Transverse colon (tissue), 4 donors: ENCODE measurements at regions not wholly inside any gene's neighbourhood (a gene's known extent, or its start where the extent isn't known, plus 50 kb on each side); places are given as distances from the start of the nearest gene placed in this dataset.

ENCODE experiments used
- DNase-seq: peaks from one replicate; pipeline ENCODE4 v3.0.0-alpha.2; 2019
- H3K27ac ChIP-seq, 4 donors: fragments of 200-600 bp; sonication (generic); 2 replicates each; pipeline ENCODE4 v1.5.1; 2016 to 2018; ENCODE audit warnings: inconsistent platforms in 4 of 4
- H3K27me3 ChIP-seq: fragments of 200-600 bp; sonication (generic); 2 replicates; pipeline ENCODE4 v1.5.1; 2017; ENCODE audit warnings: inconsistent platforms
- H3K36me3 ChIP-seq, 4 donors: fragments of 200-600 bp; sonication (generic); 2 replicates each; pipeline ENCODE4 v1.5.1; 2017 to 2019; ENCODE audit warnings: inconsistent platforms in 4 of 4
- H3K4me1 ChIP-seq, 4 donors: fragments of 200-600 bp; sonication (generic); 2 replicates each; pipeline ENCODE4 v1.5.1; 2017 to 2020; ENCODE audit warnings: inconsistent platforms in 4 of 4
- H3K4me3 ChIP-seq, 4 donors: fragments of 200-600 bp; sonication (generic); 1 replicate in 1 of 4; 2 replicates in 3 of 4; pipeline versions ENCODE4 v1.5.1 to v1.6.1; 2017 to 2019; ENCODE audit warnings: inconsistent platforms in 4 of 4
- H3K9me3 ChIP-seq, 2 donors: fragments of 200-600 bp; sonication (generic); 2 replicates each; pipeline ENCODE4 v1.5.1; 2017 to 2019; ENCODE audit warnings: inconsistent platforms in 2 of 2
- CTCF ChIP-seq, 5 experiments: fragments of 200-600 bp in 3 of 5; fragments of 450-650 bp in 2 of 5; sonication (generic) in 3 of 5; IDR thresholded peaks; 1 replicate in 2 of 5; 2 replicates in 3 of 5; pipeline ENCODE4 v1.5.1; 2016 to 2017; ENCODE audit warnings: antibody characterized with exemption in 5 of 5, inconsistent platforms in 3 of 5, mild to moderate bottlenecking in 2 of 5, moderate library complexity in 1 of 5
- EP300 ChIP-seq: sonication (generic); formaldehyde crosslinking; IDR thresholded peaks from one replicate; pipeline ENCODE4 v1.6.1; 2017; ENCODE audit warnings: antibody characterized with exemption, low read depth
- POLR2A ChIP-seq: fragments of 450-650 bp; IDR thresholded peaks from one replicate; pipeline ENCODE4 v1.6.1; 2016; ENCODE audit warnings: antibody characterized with exemption, mild to moderate bottlenecking, moderate library complexity
- POLR2AphosphoS5 ChIP-seq, 3 donors: sonication (generic); formaldehyde crosslinking; IDR thresholded peaks; one replicate each; pipeline ENCODE4 v1.6.1; 2016; ENCODE audit warnings: antibody characterized with exemption in 3 of 3
- whole genome bisulfite sequencing, 2 donors: methylation state at CpG; one replicate each; pipeline ENCODE4 v1.1.5; 2018; ENCODE audit warnings: low coverage in 1 of 2; 5-methylcytosine and 5-hydroxymethylcytosine counted together
- in situ Hi-C, 4 donors: fragments of 200-750 bp; cut with MboI; loops; one replicate each; pipeline versions ENCODE4 v1.15.0 to v1.15.1; 2017; ENCODE audit warnings: low sequenced_read_pairs in 3 of 4, low pct_ligation_motif_present in 1 of 4, low pct_unique_long_range_greater_than_20kb in 1 of 4
- intact Hi-C: fragments of 100-400 bp; cut with DNase I; formaldehyde crosslinking; loops from one replicate; pipeline ENCODE4 v1.15.1; 2023; ENCODE audit warnings: low total_unique reads

GRCh38 chr21:35297665-35298064 is 248.6 kb upstream of the RUNX1 start:
- intact Hi-C loops: no loop called here
- TF ChIP-seq CTCF (IDR thresholded peaks at IDR 0.05) (no peak), POLR2A (no peak), POLR2AphosphoS5 (IDR thresholded peaks at IDR 0.05) (no peak), EP300 (no peak)
- 76 to 77% methylated on average over 3 to 4 of the region's 4 CpGs for WGBS, 2 donors
- Histone ChIP-seq H3K27ac (no peak overlapping the region), H3K4me3 (no peak overlapping the region), H3K27me3 (no peaks in the 10 kb centered on the region), H3K9me3 (no peaks in the 10 kb centered on the region), H3K36me3 (no peaks in the 10 kb centered on the region), H3K4me1 (peaks cover 0 to 17% (median 9%) of the 10 kb centered on the region in 4 donors)
- in situ Hi-C loops: no loop called here
- no peak for DNase-seq

DNA sequence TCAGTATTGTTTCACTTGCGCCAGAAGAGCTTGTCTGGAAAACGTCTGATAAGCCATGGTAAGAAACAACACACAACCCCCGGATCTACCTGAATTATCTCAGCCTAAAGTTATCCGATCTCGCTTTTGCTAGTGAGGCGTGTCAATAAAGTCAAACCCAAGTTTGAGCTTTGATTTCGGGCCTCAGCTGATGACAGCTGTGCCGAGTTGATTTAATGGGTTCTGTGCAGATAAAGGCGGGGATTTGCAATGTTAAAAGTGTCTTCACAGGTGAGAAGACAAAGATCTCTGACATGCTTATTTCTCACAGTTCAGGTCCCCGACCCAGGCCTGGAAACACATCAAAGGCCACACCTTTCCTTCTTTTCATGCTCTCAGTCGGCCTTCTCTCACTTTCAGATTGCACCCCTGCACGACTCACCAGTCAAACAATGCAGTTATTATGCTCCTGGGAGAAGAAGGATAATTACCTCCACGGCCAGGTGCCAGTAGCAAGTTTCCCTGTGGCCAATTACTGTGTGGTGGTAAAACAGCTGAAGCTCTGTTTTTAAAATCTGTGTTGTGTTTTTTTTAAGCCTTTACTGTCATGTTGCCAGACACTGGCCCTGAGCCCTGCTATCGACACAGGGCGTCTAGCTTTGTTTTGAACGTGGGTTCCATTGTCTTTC is 245.3 kb upstream of the RUNX1 start:
- DNase-seq: peak; percentile 78
- Histone ChIP-seq H3K4me3 (no peak overlapping the region), H3K27ac (peak overlapping the region; percentile 52 to 72 (median 62)), H3K9me3 (no peaks in the 10 kb centered on the region), H3K27me3 (no peaks in the 10 kb centered on the region), H3K4me1 (peaks cover 0 to 22% (median 9%) of the 10 kb centered on the region in 4 donors), H3K36me3 (no peaks in the 10 kb centered on the region)
- WGBS, 2 donors: 46 to 51% methylated on average over 12 to 16 of the region's 16 CpGs
- TF ChIP-seq CTCF (IDR thresholded peaks at IDR 0.05): no peak
- in situ Hi-C loops: no loop called here
- intact Hi-C loops: no loop called here

- intact Hi-C loops: no loop called here
- 64 to 77% methylated on average over 1 to 3 of the region's 3 CpGs for WGBS, 2 donors
- Histone ChIP-seq H3K27me3 (no peaks in the 10 kb centered on the region), H3K4me1 (peaks cover 0 to 22% (median 9%) of the 10 kb centered on the region in 4 donors), H3K9me3 (peaks cover 0 to 5% of the 10 kb centered on the region in 2 donors), H3K36me3 (no peaks in the 10 kb centered on the region), H3K27ac (no peak overlapping the region), H3K4me3 (no peak overlapping the region)
- TF ChIP-seq CTCF (IDR thresholded peaks at IDR 0.05) (no peak), POLR2AphosphoS5 (IDR thresholded peaks at IDR 0.05) (no peak), EP300 (no peak)
- in situ Hi-C loops: no loop called here
- no peak for DNase-seq
These were observed 243.0 kb upstream of the RUNX1 start for GRCh38 chr21:35291973-35292627.

GRCh38 chr21:35291034-35291433 is 241.9 kb upstream of the RUNX1 start:
- no peak for TF ChIP-seq CTCF (IDR thresholded peaks at IDR 0.05)
- TF ChIP-seq EP300: no peak
- TF ChIP-seq POLR2A: no peak
- no peak for TF ChIP-seq POLR2AphosphoS5 (IDR thresholded peaks at IDR 0.05)
- Histone ChIP-seq H3K4me1 (peaks cover 0 to 22% (median 9%) of the 10 kb centered on the region in 4 donors), H3K27me3 (no peaks in the 10 kb centered on the region), H3K27ac (no peak overlapping the region), H3K36me3 (no peaks in the 10 kb centered on the region), H3K9me3 (peaks cover 0 to 5% of the 10 kb centered on the region in 2 donors), H3K4me3 (no peak overlapping the region)
- in situ Hi-C loops (no loop called here), intact Hi-C loops (no loop called here)
- WGBS, 2 donors: 60 to 84% methylated on average over 1 to 3 of the region's 3 CpGs
- no peak for DNase-seq
